Upper lobe of left lung (tissue), 4 donors: ENCODE measurements at regions not wholly inside any gene's neighbourhood (a gene's known extent, or its start where the extent isn't known, plus 50 kb on each side); places are given as distances from the start of the nearest gene placed in this dataset.

Source experiments
- CTCF ChIP-seq, 6 experiments: fragments of 450-650 bp in 4 of 6; fragments of 200-600 bp in 2 of 6; sonication (generic) in 2 of 6; IDR thresholded peaks; one replicate each; pipeline ENCODE4 v1.5.1; 2016 to 2019; ENCODE audit warnings: antibody characterized with exemption in 6 of 6
- EP300 ChIP-seq, 4 donors: sonication (generic); formaldehyde crosslinking; IDR thresholded peaks; one replicate each; pipeline ENCODE4 v1.5.1; 2017; ENCODE audit warnings: antibody characterized with exemption in 4 of 4, control low read depth in 2 of 4
- POLR2AphosphoS5 ChIP-seq, 2 donors: sonication (generic); formaldehyde crosslinking; IDR thresholded peaks; one replicate each; pipeline ENCODE4 v1.5.1; 2017; ENCODE audit warnings: antibody characterized with exemption in 2 of 2

- TF ChIP-seq POLR2AphosphoS5 (IDR thresholded peaks at IDR 0.05): no peak
- TF ChIP-seq EP300 (IDR thresholded peaks at IDR 0.05): no peak
- TF ChIP-seq CTCF (IDR thresholded peaks at IDR 0.05): no peak
These were observed 250.9 kb downstream of the FBXO15 start for GRCh38 chr18:73896685-73897084.
